RWPE2 (cell line): ENCODE measurements at regions not wholly inside any gene's neighbourhood (a gene's known extent, or its start where the extent isn't known, plus 50 kb on each side); places are given as distances from the start of the nearest gene placed in this dataset.

Experiments
- ATAC-seq: fragments of 200-7000 bp; cut with Tn5 transposase; 3 replicates; pipeline ENCODE4 v1.9.1; 2021; ENCODE audit warnings: low read depth
- DNase-seq: peaks from one replicate; pipeline ENCODE4 v3.0.0-alpha.2; 2020; ENCODE audit warnings: low spot score
- H3K27ac ChIP-seq: fragments of 450-650 bp; 2 replicates; pipeline ENCODE4 v1.5.1; 2017; ENCODE audit warnings: mild to moderate bottlenecking; ENCODE audit not compliant: poor library complexity, severe bottlenecking
- H3K27me3 ChIP-seq: fragments of 250-450 bp; sonication (Bioruptor Pico); 2 replicates; pipeline ENCODE4 v1.5.1; 2021; ENCODE audit warnings: mild to moderate bottlenecking, moderate library complexity; ENCODE audit not compliant: insufficient read depth, poor library complexity, severe bottlenecking
- H3K36me3 ChIP-seq: fragments of 250-450 bp; sonication (Bioruptor Pico); 2 replicates; pipeline ENCODE4 v1.5.1; 2020; ENCODE audit warnings: low read depth, mild to moderate bottlenecking, moderate library complexity
- H3K4me1 ChIP-seq: fragments of 250-450 bp; sonication (Bioruptor Pico); 2 replicates; pipeline ENCODE4 v1.5.1; 2021; ENCODE audit warnings: mild to moderate bottlenecking, moderate library complexity; ENCODE audit not compliant: insufficient read depth, poor library complexity, severe bottlenecking
- H3K4me3 ChIP-seq: fragments of 250-450 bp; sonication (Bioruptor Pico); 2 replicates; pipeline ENCODE4 v1.5.1; 2021; ENCODE audit warnings: mild to moderate bottlenecking, moderate library complexity; ENCODE audit not compliant: severe bottlenecking
- H3K9me3 ChIP-seq: fragments of 250-450 bp; sonication (Bioruptor Pico); 2 replicates; pipeline ENCODE4 v1.5.1; 2021; ENCODE audit warnings: mild to moderate bottlenecking, moderate library complexity; ENCODE audit not compliant: severe bottlenecking
- TF ChIP-seq, protein P1 (sequence below): fragments of 450-650 bp; IDR thresholded peaks from one replicate; pipeline ENCODE4 v1.5.1; 2017; ENCODE audit warnings: mild to moderate bottlenecking, moderate library complexity; ENCODE audit not compliant: poor library complexity, severe bottlenecking

- H3K27me3 ChIP-seq: no peaks in the 10 kb centered on the region
Observed at GRCh38 chr12:67450441-67450840, 181.3 kb downstream of the CAND1 start.

GRCh38 chr12:67451206-67451605 is 182.0 kb downstream of the CAND1 start:
- no peaks in the 10 kb centered on the region for H3K27me3 ChIP-seq
- H3K4me1 ChIP-seq: no peaks in the 10 kb centered on the region
- H3K36me3 ChIP-seq: no peaks in the 10 kb centered on the region
- H3K27ac ChIP-seq: no peak overlapping the region
- DNase-seq (no peak), ATAC-seq (no peak)
- H3K4me3 ChIP-seq: no peak overlapping the region
- H3K9me3 ChIP-seq: no peaks in the 10 kb centered on the region
- TF ChIP-seq, protein P1, sequence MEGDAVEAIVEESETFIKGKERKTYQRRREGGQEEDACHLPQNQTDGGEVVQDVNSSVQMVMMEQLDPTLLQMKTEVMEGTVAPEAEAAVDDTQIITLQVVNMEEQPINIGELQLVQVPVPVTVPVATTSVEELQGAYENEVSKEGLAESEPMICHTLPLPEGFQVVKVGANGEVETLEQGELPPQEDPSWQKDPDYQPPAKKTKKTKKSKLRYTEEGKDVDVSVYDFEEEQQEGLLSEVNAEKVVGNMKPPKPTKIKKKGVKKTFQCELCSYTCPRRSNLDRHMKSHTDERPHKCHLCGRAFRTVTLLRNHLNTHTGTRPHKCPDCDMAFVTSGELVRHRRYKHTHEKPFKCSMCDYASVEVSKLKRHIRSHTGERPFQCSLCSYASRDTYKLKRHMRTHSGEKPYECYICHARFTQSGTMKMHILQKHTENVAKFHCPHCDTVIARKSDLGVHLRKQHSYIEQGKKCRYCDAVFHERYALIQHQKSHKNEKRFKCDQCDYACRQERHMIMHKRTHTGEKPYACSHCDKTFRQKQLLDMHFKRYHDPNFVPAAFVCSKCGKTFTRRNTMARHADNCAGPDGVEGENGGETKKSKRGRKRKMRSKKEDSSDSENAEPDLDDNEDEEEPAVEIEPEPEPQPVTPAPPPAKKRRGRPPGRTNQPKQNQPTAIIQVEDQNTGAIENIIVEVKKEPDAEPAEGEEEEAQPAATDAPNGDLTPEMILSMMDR: no peak

More at GRCh38 chr12:67450441-67450840, 181.3 kb downstream of the CAND1 start:
- H3K4me1 ChIP-seq: no peaks in the 10 kb centered on the region
- H3K27ac ChIP-seq: no peak overlapping the region
- H3K36me3 ChIP-seq: no peaks in the 10 kb centered on the region
- ATAC-seq (no peak), DNase-seq (no peak)
- no peak overlapping the region for H3K4me3 ChIP-seq
- H3K9me3 ChIP-seq: no peaks in the 10 kb centered on the region
- TF ChIP-seq, protein P1: no peak

- TF ChIP-seq, protein P1: no peak
- Histone ChIP-seq H3K9me3 (no peaks in the 10 kb centered on the region), H3K4me1 (peaks cover 4% of the 10 kb centered on the region), H3K4me3 (no peak overlapping the region), H3K27me3 (no peaks in the 10 kb centered on the region), H3K36me3 (no peaks in the 10 kb centered on the region), H3K27ac (no peak overlapping the region)
- DNase-seq (no peak), ATAC-seq (no peak)
Observed at GRCh38 chr12:67452119-67452805, 183.1 kb downstream of the CAND1 start.

GRCh38 chr12:67453191-67453590 is 184.0 kb downstream of the CAND1 start:
- TF ChIP-seq, protein P1: no peak
- H3K36me3 ChIP-seq: no peaks in the 10 kb centered on the region
- H3K4me1 ChIP-seq: peaks cover 4% of the 10 kb centered on the region
- H3K27ac ChIP-seq: no peak overlapping the region
- no peak overlapping the region for H3K4me3 ChIP-seq
- H3K27me3 ChIP-seq: no peaks in the 10 kb centered on the region
- DNase-seq: no peak
- no peaks in the 10 kb centered on the region for H3K9me3 ChIP-seq
- no peak for ATAC-seq

- H3K4me1 ChIP-seq: peaks cover 4% of the 10 kb centered on the region
- ATAC-seq (no peak), DNase-seq (no peak)
- H3K27me3 ChIP-seq: no peaks in the 10 kb centered on the region
- H3K4me3 ChIP-seq: no peak overlapping the region
- H3K9me3 ChIP-seq: no peaks in the 10 kb centered on the region
- TF ChIP-seq, protein P1: no peak
- H3K27ac ChIP-seq: no peak overlapping the region
- H3K36me3 ChIP-seq: no peaks in the 10 kb centered on the region
Observed at GRCh38 chr12:67455236-67455635, 186.1 kb downstream of the CAND1 start.
